ENCODE measurements at regions not wholly inside any gene's neighbourhood (a gene's known extent, or its start where the extent isn't known, plus 50 kb on each side); places are given as distances from the start of the nearest gene placed in this dataset.

DNA sequence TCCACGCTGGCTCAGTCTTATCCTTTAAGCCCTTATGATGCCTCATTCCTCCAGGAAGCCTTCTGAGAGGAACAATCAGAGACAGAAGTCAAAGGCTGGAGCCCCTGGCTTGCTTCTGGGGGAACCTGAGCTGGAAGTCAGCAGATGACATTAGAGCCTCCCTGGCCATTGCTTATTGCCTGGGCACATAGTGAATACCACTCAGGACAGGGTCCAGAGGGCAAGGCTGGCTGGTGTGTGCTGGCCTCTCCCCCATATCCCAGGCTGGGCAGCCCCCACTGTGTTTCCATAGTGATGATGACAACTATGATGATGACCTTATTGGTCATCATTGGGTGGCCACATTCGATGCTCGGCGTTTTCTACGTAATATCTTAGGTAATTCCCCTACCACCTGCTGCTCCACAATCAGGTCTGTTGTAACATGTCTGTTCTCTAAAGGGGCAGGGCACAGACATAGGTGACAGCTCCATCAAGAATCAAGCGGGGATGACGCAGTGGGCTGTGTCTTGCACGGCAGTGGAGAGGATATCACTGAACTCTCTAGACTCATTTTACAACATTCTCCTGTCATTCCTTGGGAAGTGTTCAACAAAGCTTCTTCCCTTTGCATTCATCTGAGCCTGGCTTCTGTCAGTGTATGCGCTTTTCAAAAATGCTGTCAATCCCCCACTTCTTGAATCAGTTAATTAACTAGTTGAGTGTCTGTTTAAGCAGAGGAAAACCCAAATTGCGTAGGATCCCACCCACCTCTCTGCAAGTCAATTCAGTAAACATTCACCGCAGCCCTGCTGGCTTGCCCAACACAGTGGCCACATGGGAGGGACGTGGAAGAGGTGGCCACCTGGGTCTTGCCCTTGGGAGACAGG is 89.4 kb upstream of the TSHZ3 start:
- no peak for TF ChIP-seq POLR2A (IDR thresholded peaks at IDR 0.05)
- TF ChIP-seq, protein P1, sequence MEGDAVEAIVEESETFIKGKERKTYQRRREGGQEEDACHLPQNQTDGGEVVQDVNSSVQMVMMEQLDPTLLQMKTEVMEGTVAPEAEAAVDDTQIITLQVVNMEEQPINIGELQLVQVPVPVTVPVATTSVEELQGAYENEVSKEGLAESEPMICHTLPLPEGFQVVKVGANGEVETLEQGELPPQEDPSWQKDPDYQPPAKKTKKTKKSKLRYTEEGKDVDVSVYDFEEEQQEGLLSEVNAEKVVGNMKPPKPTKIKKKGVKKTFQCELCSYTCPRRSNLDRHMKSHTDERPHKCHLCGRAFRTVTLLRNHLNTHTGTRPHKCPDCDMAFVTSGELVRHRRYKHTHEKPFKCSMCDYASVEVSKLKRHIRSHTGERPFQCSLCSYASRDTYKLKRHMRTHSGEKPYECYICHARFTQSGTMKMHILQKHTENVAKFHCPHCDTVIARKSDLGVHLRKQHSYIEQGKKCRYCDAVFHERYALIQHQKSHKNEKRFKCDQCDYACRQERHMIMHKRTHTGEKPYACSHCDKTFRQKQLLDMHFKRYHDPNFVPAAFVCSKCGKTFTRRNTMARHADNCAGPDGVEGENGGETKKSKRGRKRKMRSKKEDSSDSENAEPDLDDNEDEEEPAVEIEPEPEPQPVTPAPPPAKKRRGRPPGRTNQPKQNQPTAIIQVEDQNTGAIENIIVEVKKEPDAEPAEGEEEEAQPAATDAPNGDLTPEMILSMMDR (IDR thresholded peaks at IDR 0.05) = no peak
- TF ChIP-seq EP300 (IDR thresholded peaks at IDR 0.05) = no peak

Data from gastroesophageal sphincter (tissue), 3 donors.